Thyroid gland (tissue), 4 donors: ENCODE measurements at regions not wholly inside any gene's neighbourhood (a gene's known extent, or its start where the extent isn't known, plus 50 kb on each side); places are given as distances from the start of the nearest gene placed in this dataset.

Source experiments
- POLR2A ChIP-seq, 2 donors: fragments of 450-650 bp; IDR thresholded peaks; one replicate each; pipeline ENCODE4 v1.6.1; 2017; ENCODE audit warnings: antibody characterized with exemption in 2 of 2, mild to moderate bottlenecking in 2 of 2, moderate library complexity in 1 of 2
- TF ChIP-seq, protein P1 (sequence below), 6 experiments: fragments of 200-600 bp in 3 of 6; fragments of 450-650 bp in 3 of 6; sonication (generic) in 3 of 6; IDR thresholded peaks; one replicate each; pipeline ENCODE4 v1.5.1; 2016 to 2019; ENCODE audit warnings: antibody characterized with exemption in 6 of 6, mild to moderate bottlenecking in 2 of 6, inconsistent platforms in 1 of 6, moderate library complexity in 1 of 6

DNA sequence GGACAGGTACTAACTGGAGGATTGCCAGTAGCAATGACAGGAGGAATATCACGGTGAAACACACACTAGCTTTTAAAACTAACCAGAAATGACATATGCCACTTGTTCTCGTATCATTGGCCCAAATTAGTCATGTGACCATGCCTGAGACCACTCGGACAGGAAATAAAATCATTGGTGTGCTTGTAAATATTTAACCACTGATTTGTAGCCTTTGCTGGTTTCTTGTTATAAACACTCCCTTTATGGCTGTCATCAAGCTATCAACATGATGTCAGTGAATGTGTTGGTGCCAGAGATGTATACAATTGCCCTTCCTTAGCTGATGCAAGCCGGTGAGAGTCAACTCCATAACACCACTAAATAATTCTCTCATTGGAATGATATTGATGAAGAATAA, 123.7 kb upstream of the ANKH start:
- TF ChIP-seq, protein P1, sequence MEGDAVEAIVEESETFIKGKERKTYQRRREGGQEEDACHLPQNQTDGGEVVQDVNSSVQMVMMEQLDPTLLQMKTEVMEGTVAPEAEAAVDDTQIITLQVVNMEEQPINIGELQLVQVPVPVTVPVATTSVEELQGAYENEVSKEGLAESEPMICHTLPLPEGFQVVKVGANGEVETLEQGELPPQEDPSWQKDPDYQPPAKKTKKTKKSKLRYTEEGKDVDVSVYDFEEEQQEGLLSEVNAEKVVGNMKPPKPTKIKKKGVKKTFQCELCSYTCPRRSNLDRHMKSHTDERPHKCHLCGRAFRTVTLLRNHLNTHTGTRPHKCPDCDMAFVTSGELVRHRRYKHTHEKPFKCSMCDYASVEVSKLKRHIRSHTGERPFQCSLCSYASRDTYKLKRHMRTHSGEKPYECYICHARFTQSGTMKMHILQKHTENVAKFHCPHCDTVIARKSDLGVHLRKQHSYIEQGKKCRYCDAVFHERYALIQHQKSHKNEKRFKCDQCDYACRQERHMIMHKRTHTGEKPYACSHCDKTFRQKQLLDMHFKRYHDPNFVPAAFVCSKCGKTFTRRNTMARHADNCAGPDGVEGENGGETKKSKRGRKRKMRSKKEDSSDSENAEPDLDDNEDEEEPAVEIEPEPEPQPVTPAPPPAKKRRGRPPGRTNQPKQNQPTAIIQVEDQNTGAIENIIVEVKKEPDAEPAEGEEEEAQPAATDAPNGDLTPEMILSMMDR (IDR thresholded peaks at IDR 0.05) = no peak
- TF ChIP-seq POLR2A (IDR thresholded peaks at IDR 0.05) = no peak
